ENCODE measurements at regions not wholly inside any gene's neighbourhood (a gene's known extent, or its start where the extent isn't known, plus 50 kb on each side); places are given as distances from the start of the nearest gene placed in this dataset.

GRCh38 chr13:82905071-82905470, 977.2 kb downstream of the SLITRK1 start:
- H3K9ac ChIP-seq (replicated peaks; ENCODE audit: extremely low read depth, insufficient read depth, low read length), result no peak overlapping the region
- BruUV-seq (replicated peaks), result no TSS peak
- H3K4me3 ChIP-seq (replicated peaks in 1 of 3; ENCODE audit: insufficient read depth in 1 of 3, low read depth in 1 of 3, low read length in 3 of 3), result no peak overlapping the region
- no peak overlapping the region for H3K4me2 ChIP-seq (ENCODE audit: insufficient read depth, low read length)
- ChIA-PET CTCF (no interaction called here), POLR2A (no interaction called here)
- TF ChIP-seq POLR2AphosphoS5 (IDR thresholded peaks at IDR 0.05; ENCODE audit: insufficient read depth, low read depth, low read length), result no peak
- no peak for TF ChIP-seq CTCF (IDR thresholded peaks at IDR 0.05; ENCODE audit: extremely low read depth in 1 of 2, insufficient read depth in 1 of 2, low read depth in 1 of 2, low read length in 2 of 2)
- TF ChIP-seq MYC (IDR thresholded peaks at IDR 0.05; ENCODE audit: low read depth, low read length), result no peak
- TF ChIP-seq JUN (IDR thresholded peaks at IDR 0.05; ENCODE audit: borderline replicate concordance, insufficient read depth, insufficient read length, low read depth), result no peak
- TF ChIP-seq EZH2 (IDR thresholded peaks at IDR 0.05; ENCODE audit: borderline replicate concordance, low read depth, low read length, severe bottlenecking), result no peak
- H3K4me1 ChIP-seq (ENCODE audit: control insufficient read depth, extremely low read depth, insufficient read depth, low read length), result no peaks in the 10 kb centered on the region
- no peaks in the 10 kb centered on the region for H4K20me1 ChIP-seq (replicated peaks; ENCODE audit: control insufficient read depth, extremely low read depth, insufficient read depth, low read length)
- FAIRE-seq, result no peak
- H3K79me2 ChIP-seq (ENCODE audit: control insufficient read depth, insufficient read depth, low read length), result no peaks in the 10 kb centered on the region
- no peaks in the 10 kb centered on the region for H3K9me1 ChIP-seq (replicated peaks; ENCODE audit: control insufficient read depth, extremely low read depth, insufficient read depth, low read length)
- H3K9me3 ChIP-seq (replicated peaks; ENCODE audit: control insufficient read depth, insufficient read depth, low read length), result peaks cover 2% of the 10 kb centered on the region
- no peaks in the 10 kb centered on the region for H3K27me3 ChIP-seq (ENCODE audit: control insufficient read depth in 2 of 2, insufficient read depth in 2 of 2, low read length in 2 of 2)
- no peak overlapping the region for H2AFZ ChIP-seq (ENCODE audit: low read depth, low read length)
- no peak for DNase-seq (ENCODE audit: low read depth, low spot score)
- intact Hi-C loops (cut with micrococcal nuclease) (no loop called here), dilution Hi-C loops (cut with MboI; ENCODE audit: extremely low pct_ligation_motif_present, low sequenced_read_pairs) (no loop called here)
- H3K27ac ChIP-seq (ENCODE audit: insufficient read depth, low read depth, low read length), result no peak overlapping the region
- H3K36me3 ChIP-seq (ENCODE audit: control insufficient read depth in 2 of 2, extremely low read depth in 1 of 2, insufficient read depth in 2 of 2, low read length in 2 of 2), result no peaks in the 10 kb centered on the region

- H3K4me2 ChIP-seq (ENCODE audit: insufficient read depth, low read length), result no peak overlapping the region
- H3K4me3 ChIP-seq (replicated peaks in 1 of 3; ENCODE audit: insufficient read depth in 1 of 3, low read depth in 1 of 3, low read length in 3 of 3), result no peak overlapping the region
- H3K9ac ChIP-seq (replicated peaks; ENCODE audit: extremely low read depth, insufficient read depth, low read length), result no peak overlapping the region
- no peaks in the 10 kb centered on the region for H4K20me1 ChIP-seq (replicated peaks; ENCODE audit: control insufficient read depth, extremely low read depth, insufficient read depth, low read length)
- no TSS peak for BruUV-seq (replicated peaks)
- no peak for TF ChIP-seq GATA2 (IDR thresholded peaks at IDR 0.05; ENCODE audit: insufficient read depth, insufficient read length, low read depth, low read length)
- no peak for TF ChIP-seq MYC (IDR thresholded peaks at IDR 0.05; ENCODE audit: low read depth, low read length)
- no peak for TF ChIP-seq POLR2A (IDR thresholded peaks at IDR 0.05; ENCODE audit: low read depth, low read length)
- no peak for TF ChIP-seq CTCF (IDR thresholded peaks at IDR 0.05; ENCODE audit: extremely low read depth in 1 of 2, insufficient read depth in 1 of 2, low read depth in 1 of 2, low read length in 2 of 2)
- no peak for TF ChIP-seq JUN (IDR thresholded peaks at IDR 0.05; ENCODE audit: borderline replicate concordance, insufficient read depth, insufficient read length, low read depth)
- TF ChIP-seq EZH2 (IDR thresholded peaks at IDR 0.05; ENCODE audit: borderline replicate concordance, low read depth, low read length, severe bottlenecking), result no peak
- no peaks in the 10 kb centered on the region for H3K27me3 ChIP-seq (ENCODE audit: control insufficient read depth in 2 of 2, insufficient read depth in 2 of 2, low read length in 2 of 2)
- POLR2A ChIA-PET, result no interaction called here
- H3K9me3 ChIP-seq (replicated peaks; ENCODE audit: control insufficient read depth, insufficient read depth, low read length), result no peaks in the 10 kb centered on the region
- DNase-seq (ENCODE audit: low read depth, low spot score) (no peak), FAIRE-seq (no peak)
- dilution Hi-C loops (cut with MboI; ENCODE audit: extremely low pct_ligation_motif_present, low sequenced_read_pairs), result no loop called here
- no peaks in the 10 kb centered on the region for H3K9me1 ChIP-seq (replicated peaks; ENCODE audit: control insufficient read depth, extremely low read depth, insufficient read depth, low read length)
- no peaks in the 10 kb centered on the region for H3K4me1 ChIP-seq (ENCODE audit: control insufficient read depth, extremely low read depth, insufficient read depth, low read length)
- H2AFZ ChIP-seq (ENCODE audit: low read depth, low read length), result no peak overlapping the region
- intact Hi-C loops (cut with micrococcal nuclease), result no loop called here
- H3K36me3 ChIP-seq (ENCODE audit: control insufficient read depth in 2 of 2, extremely low read depth in 1 of 2, insufficient read depth in 2 of 2, low read length in 2 of 2), result no peaks in the 10 kb centered on the region
- CTCF ChIA-PET, result no interaction called here
- H3K27ac ChIP-seq (ENCODE audit: insufficient read depth, low read depth, low read length), result no peak overlapping the region
- H3K79me2 ChIP-seq (ENCODE audit: control insufficient read depth, insufficient read depth, low read length), result no peaks in the 10 kb centered on the region
These were observed 981.8 kb downstream of the SLITRK1 start for GRCh38 chr13:82900453-82900852.

Measured in endothelial cell of umbilical vein (primary cell).